HG03565 (cell line): ENCODE measurements at regions not wholly inside any gene's neighbourhood (a gene's known extent, or its start where the extent isn't known, plus 50 kb on each side); places are given as distances from the start of the nearest gene placed in this dataset.
A peak's percentile ranks its signal among the peaks of the same experiment; 100 is the strongest.
"Not testable (repeated sequence)": the region's sequence is repeated elsewhere in the genome, so short reads cannot be mapped to it uniquely, and the experiment has no call there.

ENCODE experiments used
- ATAC-seq: cut with Tn5 transposase; IDR thresholded peaks from one replicate; pipeline ENCODE4 v1.9.1; 2021; ENCODE audit warnings: mild to moderate bottlenecking, moderate library complexity; ENCODE audit not compliant: unreplicated experiment

DNA sequence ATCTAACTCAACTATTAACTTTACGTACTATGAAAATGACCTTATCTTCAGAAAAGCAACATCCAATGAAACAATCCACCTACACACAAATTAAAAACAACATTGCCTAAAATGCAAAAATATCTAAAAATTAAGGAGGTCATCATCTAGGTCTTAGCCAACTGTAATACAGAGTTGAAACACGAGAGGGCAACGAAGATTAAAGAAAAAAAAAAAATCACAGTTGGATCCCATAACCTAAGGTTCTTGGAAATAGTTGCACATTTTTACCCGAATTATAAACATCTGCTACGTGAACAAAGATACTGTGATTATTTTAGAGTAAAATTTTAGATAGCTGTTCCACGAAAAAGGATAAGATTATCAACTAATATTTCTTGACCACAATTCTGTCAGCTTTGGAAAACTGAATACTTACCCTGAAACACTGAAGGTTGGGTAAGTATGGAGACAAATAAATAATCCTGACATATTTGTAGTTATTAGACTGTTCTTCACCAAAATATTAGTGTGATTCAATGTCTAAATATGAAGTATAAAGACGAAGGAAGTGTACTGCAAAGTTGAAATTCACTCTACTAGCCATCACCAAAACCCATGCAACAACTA lies 88.0 kb upstream of the AK4 start:
- ATAC-seq = no peak

- no peak for ATAC-seq
Measured at GRCh38 chr1:65062339-65062738, 85.7 kb upstream of the AK4 start.

- no peak for ATAC-seq
Measured at GRCh38 chr1:65063025-65063424, 85.0 kb upstream of the AK4 start.

DNA sequence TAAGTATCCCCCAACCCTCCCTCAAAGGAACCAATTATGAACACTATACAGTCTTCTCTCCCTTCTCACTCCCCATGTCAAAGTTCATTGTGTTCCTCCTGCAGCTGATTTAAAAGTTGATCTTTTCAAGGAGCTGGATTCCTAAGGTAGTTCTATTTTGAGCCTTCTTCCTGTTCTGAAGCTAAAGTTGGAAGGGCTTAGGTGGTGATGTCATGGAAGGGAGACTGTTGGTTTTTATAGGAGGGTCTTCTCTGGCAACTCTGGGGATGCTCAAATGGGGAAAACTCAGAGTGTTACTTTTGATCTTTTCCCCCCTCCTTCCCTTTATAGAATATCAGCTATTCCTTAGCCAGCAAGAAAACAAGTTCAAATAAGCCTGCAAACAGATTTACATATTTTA lies 83.0 kb upstream of the AK4 start:
- no peak for ATAC-seq

GRCh38 chr1:65065524-65066418 lies 82.2 kb upstream of the AK4 start:
- ATAC-seq = no peak

- no peak for ATAC-seq
Measured at GRCh38 chr1:65066419-65066765, 81.6 kb upstream of the AK4 start.

- peak; percentile 40 for ATAC-seq
Measured at GRCh38 chr1:65066766-65067490, 81.1 kb upstream of the AK4 start.

- ATAC-seq = peak; percentile 26
Measured at GRCh38 chr1:65067491-65068201, 80.4 kb upstream of the AK4 start.

DNA sequence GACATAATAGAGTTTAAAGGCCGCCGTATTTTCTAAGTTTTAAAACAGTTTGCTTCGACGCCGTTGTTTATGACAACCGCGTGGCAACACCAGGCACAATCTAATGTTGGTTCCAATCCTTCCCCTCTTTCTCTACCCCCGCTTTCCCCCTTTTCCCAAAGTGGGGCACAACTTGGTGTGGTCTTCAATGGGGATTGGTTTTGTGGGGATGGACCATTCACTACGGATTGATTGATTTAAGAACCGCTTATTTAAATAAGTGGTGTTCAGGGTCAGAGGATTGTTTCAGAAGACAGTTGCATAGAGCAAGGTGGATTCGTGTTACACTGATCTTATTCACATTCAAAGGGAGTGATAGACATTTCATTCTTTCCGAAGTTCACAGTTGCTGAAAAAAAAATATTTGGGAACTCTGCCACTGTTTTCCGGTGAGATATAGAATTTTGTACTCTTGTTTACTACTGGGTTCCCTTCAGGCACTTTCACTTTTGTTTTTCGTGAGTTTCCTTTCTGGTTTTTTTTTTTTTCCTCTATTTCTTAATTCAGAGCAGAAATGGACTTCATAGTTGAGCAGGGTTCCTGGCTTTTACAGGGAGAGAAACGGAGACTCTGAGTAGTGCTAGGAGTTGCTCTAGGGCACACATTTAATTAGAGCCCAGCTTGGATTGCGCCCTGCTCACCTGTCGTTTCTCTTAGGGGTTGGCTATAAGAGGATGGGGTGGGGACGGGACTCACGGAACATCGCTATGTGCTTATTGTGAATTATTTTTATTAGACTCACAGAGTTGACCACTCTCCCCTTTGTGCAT lies 79.6 kb upstream of the AK4 start:
- no peak for ATAC-seq

- ATAC-seq = no peak
Measured at GRCh38 chr1:65069011-65069565, 78.9 kb upstream of the AK4 start.

DNA sequence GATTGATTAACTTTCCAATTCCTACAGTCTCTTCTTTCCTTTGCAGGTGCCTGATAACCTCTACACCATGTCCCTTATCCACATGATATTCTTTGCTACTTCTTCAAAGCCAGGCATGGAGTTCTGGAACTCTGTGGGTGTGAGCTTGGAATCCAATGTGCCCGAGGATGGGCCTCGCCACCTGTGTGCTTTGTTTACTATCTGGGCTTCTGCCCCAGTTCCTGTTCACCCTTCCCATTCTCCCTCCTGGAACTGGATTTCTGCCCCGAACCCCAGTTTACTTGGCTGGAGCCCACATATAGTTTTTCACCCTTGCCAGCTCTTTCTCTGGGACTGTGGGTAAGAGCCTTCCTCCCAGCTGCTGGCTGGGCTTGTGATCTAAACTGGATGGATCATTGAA lies 75.2 kb upstream of the AK4 start:
- no peak for ATAC-seq

DNA sequence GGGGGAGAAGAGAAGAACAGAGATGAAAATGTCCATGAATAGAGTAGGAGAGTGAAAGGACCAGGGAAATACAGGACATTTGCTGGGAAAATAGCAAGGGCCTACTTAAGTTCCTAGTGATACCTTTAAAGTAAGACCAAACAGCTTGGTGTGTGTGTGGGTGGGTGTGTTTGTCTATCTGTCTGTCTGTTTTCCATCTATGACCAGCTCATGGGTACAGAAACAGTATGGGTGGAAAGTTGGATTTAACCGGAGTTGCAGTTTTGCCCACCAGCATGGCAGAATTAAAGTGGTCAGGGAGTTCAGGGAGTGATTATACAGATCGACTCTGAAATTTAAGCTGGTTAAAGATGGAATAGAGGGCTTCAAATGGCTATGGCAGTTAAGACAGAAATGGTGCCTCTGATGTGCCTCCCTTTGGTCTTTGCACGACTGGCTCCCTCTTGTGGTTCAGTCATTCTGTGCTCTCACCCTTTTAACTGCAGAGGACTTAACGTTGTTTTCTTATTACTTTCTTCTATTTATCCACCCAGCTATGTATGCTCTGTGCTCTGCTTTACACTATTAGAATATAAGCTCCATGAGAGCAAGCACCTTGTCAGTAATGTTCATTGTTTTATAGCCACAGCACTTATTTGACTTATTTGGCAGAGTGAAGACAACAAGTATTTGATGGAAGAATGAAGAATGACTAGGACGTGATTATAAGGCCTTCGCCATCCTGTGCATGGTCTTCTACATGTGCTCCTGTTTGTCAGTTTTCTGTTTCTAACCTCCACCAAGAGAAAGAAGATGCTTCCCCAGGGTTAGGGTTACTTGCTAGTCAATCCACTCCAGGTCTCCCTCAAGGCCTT lies 72.7 kb upstream of the AK4 start:
- peak; percentile 84 for ATAC-seq

DNA sequence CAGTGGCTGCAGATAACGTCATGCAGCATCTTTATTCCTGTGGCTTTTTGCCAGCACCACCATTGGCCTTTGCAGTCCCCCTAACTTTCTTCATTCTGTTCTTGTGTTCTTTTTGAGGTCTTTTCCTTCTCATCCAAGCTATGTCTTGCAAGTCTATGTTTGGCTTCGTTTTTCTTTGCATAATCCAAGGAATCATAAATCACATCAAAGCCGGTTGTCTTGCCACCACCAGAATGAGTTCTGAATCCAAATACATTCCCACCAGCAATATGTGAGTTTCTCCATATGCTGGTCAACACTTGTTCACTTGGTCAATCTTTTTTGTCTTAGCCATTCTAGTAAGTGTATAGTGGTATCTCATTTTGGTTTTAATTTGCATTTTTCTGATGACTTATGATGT lies 70.6 kb upstream of the AK4 start:
- no peak for ATAC-seq

GRCh38 chr1:65079941-65080340 lies 68.1 kb upstream of the AK4 start:
- ATAC-seq = no peak

DNA sequence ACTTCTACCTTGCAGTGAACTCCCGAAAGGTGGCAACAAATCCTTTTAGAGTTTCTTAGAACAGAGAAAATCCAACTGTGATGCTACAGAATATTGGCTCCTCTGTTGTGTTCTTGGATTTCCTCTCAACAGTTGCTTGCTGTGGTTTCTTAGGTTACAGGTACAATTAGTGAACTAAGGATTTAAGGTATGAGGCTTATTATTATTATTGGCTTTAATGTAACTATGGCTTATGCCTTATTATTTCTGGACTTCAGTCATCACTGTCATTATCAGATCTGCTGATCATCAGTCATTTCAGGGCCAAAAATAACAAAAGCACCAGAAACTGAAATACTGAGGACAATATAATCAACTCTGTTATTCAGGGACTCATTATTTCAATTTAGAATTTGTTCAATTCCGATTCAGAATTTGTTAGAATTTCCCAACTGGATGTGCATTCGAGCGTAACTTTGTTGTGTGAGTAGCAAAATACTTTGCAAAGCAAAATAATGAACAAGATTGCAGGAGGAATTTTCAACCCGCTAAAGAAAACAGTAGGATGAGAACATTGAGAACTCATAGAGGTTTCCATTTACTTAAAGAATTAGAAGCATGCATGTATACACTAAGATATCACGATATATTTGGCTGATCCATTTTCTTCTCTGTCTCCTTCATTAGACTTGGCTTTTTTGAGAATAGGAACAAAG lies 65.5 kb upstream of the AK4 start:
- ATAC-seq = no peak

DNA sequence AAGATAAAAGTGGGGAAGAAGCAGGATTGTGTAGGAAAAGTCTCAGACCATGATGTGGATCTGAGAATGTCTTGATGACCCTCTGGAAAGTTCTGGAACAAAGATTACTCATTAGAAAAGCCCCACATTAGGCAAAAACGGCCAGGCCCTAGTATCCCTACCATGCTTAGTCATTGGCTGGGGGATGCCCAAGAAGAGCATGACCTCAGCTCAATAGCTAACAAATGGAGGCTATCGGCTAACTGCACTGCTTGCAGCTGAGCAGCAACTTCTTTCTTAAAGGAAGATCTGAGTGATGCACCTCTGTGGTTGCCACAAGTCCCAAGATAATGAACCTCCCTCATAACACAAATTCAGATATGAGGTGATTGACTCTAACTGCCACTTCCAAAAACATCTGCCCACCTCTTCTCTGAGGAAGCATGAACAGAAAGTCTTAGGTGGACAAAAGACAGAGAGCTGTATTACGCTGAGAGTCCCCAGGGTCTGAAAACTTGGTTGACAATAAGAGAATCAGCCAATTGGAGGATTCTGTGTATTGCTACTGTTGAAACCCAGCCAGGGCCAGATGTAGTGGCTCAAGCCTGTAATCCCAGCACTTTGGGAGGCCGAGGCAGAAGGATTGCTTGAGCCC lies 64.6 kb upstream of the AK4 start:
- peak; percentile 63 for ATAC-seq

GRCh38 chr1:65084066-65084465 lies 63.9 kb upstream of the AK4 start:
- no peak for ATAC-seq

GRCh38 chr1:65087519-65087918 lies 60.5 kb upstream of the AK4 start:
- not testable (repeated sequence) for ATAC-seq
